Testis (tissue), 2 donors: ENCODE measurements at regions not wholly inside any gene's neighbourhood (a gene's known extent, or its start where the extent isn't known, plus 50 kb on each side); places are given as distances from the start of the nearest gene placed in this dataset.

Experiments used
- POLR2A ChIP-seq: fragments of 450-650 bp; IDR thresholded peaks from one replicate; pipeline ENCODE4 v1.6.1; 2017; ENCODE audit warnings: antibody characterized with exemption, mild to moderate bottlenecking, moderate library complexity
- TF ChIP-seq, protein P1 (sequence below), 3 experiments: fragments of 450-650 bp in 2 of 3; fragments of 200-600 bp in 1 of 3; sonication (generic) in 1 of 3; IDR thresholded peaks; one replicate each; pipeline ENCODE4 v1.5.1; 2016 to 2019; ENCODE audit warnings: antibody characterized with exemption in 3 of 3, mild to moderate bottlenecking in 2 of 3, moderate library complexity in 1 of 3

GRCh38 chr5:98099448-98100105 is 673.9 kb upstream of the RGMB start:
- TF ChIP-seq, protein P1, sequence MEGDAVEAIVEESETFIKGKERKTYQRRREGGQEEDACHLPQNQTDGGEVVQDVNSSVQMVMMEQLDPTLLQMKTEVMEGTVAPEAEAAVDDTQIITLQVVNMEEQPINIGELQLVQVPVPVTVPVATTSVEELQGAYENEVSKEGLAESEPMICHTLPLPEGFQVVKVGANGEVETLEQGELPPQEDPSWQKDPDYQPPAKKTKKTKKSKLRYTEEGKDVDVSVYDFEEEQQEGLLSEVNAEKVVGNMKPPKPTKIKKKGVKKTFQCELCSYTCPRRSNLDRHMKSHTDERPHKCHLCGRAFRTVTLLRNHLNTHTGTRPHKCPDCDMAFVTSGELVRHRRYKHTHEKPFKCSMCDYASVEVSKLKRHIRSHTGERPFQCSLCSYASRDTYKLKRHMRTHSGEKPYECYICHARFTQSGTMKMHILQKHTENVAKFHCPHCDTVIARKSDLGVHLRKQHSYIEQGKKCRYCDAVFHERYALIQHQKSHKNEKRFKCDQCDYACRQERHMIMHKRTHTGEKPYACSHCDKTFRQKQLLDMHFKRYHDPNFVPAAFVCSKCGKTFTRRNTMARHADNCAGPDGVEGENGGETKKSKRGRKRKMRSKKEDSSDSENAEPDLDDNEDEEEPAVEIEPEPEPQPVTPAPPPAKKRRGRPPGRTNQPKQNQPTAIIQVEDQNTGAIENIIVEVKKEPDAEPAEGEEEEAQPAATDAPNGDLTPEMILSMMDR (IDR thresholded peaks at IDR 0.05): no peak
- TF ChIP-seq POLR2A: no peak
